Stimulated activated naive B cell treated with anti-CD40 and anti-IgM and Interleukin-4, amounts not matched to agents 10 μg/mL and 1 μg/mL and 100 μg/mL, for 72 hours (primary cell): ENCODE measurements at regions not wholly inside any gene's neighbourhood (a gene's known extent, or its start where the extent isn't known, plus 50 kb on each side); places are given as distances from the start of the nearest gene placed in this dataset.

Source experiments
- ATAC-seq, 2 donors: fragments of 150-1000 bp; cut with Tn5 transposase; replicated peaks; 2 replicates each; pipeline ENCODE4 v1.10.0; 2021; ENCODE audit warnings: moderate library complexity in 1 of 2
- DNase-seq: peaks from one replicate; pipeline ENCODE4 v3.0.0; 2021
- H3K27ac Mint-ChIP-seq: one replicate; pipeline ENCODE4 v1.8.0; 2022; ENCODE audit warnings: mild to moderate bottlenecking, mixed read lengths
- H3K27me3 Mint-ChIP-seq, 2 donors: one replicate each; pipeline ENCODE4 v1.8.0; 2022; ENCODE audit warnings: mixed read lengths in 2 of 2
- H3K36me3 Mint-ChIP-seq, 2 donors: one replicate each; pipeline ENCODE4 v1.8.0; 2022; ENCODE audit warnings: mixed read lengths in 2 of 2, mild to moderate bottlenecking in 1 of 2
- H3K4me1 Mint-ChIP-seq, 2 donors: one replicate each; pipeline ENCODE4 v1.8.0; 2022; ENCODE audit warnings: mixed read lengths in 2 of 2, mild to moderate bottlenecking in 1 of 2
- H3K4me3 Mint-ChIP-seq, 2 donors: one replicate each; pipeline ENCODE4 v1.8.0; 2022; ENCODE audit warnings: mild to moderate bottlenecking in 2 of 2, mixed read lengths in 2 of 2, moderate library complexity in 1 of 2
- H3K9me3 Mint-ChIP-seq, 2 donors: one replicate each; pipeline ENCODE4 v1.8.0; 2022; ENCODE audit warnings: mixed read lengths in 2 of 2, mild to moderate bottlenecking in 1 of 2

DNA sequence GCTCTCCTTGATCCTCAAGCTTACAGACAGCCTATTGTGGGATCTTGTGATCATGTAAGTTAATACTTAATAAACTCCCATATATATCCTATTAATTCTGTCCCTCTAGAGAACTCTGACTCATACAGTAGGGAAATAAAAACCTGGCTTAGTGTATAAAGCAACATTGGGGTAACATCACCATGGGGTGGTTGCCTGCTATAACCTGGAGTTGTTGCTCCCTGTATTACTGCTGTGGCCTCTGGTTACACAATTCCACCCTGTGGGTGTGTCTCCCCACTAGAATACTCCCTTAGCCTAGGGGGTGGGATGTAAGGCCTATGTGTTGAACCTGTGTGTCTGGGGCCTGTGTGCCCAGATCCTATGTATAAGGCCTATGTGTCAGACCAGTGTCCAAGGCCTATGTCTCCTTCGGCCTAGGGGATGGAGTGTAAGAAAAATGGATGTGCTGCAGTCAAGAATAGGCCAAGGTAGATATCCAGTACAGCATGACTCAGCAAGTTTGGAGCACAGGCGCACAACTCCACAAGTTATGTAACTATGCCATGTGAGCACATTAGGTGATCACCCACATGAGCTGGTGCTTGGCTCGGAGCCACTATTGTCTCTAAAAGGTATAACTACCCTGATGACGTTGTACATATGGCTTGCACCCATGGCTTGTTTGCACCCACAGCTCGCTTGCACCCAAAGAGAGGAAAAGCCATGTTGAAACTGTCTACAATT, 96.8 kb upstream of the C1orf21 start:
- no peak overlapping the region for H3K4me3 Mint-ChIP-seq

DNA sequence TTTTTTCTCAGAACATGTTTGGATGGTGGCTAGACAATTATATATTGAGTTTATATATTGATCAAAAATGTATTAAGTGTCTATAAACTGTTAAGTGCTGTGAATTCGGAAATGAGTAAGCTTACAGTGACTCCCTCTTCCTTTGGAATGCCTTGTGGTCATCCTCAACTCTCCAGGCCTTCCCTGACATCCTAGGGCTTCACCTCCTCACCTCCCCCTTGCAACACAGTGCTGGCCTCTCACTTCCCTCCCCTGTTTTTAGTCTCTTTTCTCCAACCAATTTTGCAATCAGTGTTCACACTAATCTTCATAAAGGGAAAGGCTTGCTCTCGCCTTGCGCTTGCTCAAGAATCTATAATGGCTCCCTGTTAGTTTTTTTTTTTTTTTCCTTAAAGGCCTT, 95.1 kb upstream of the C1orf21 start:
- Mint-ChIP-seq H3K4me3 (no peak overlapping the region), H3K27me3 (no peaks in the 10 kb centered on the region), H3K36me3 (no peaks in the 10 kb centered on the region), H3K27ac (no peak overlapping the region), H3K4me1 (peaks cover 0 to 1% of the 10 kb centered on the region in 2 donors), H3K9me3 (peaks cover 10 to 28% of the 10 kb centered on the region in 2 donors)
- no peak for ATAC-seq
- DNase-seq, result no peak

More for the DNA sequence above, 96.8 kb upstream of the C1orf21 start:
- Mint-ChIP-seq H3K36me3 (no peaks in the 10 kb centered on the region), H3K27ac (no peak overlapping the region), H3K27me3 (no peaks in the 10 kb centered on the region), H3K9me3 (peaks cover 10 to 29% of the 10 kb centered on the region in 2 donors), H3K4me1 (no peaks in the 10 kb centered on the region)
- no peak for ATAC-seq
- no peak for DNase-seq

DNA sequence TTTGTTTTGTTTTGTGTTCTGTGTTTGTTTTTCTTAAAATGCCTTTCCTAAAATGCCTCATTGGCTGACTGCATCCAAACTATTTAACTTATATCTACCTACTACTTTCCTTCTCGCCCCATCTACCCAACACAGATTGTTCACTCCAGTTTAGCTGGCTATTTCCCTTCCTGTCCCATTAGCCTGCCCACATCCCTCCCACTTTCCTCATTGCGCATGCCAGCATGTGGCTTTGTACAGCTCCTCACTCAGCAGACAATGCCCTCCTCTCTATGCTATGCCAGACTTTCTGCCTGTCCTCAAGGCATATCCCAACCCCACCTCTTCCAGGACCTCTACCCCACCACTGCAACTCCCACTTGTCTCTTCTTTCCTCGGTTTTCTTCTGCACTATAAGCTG, 94.7 kb upstream of the C1orf21 start:
- peaks cover 10 to 26% of the 10 kb centered on the region in 2 donors for H3K9me3 Mint-ChIP-seq
- peaks cover 0 to 2% of the 10 kb centered on the region in 2 donors for H3K4me1 Mint-ChIP-seq
- ATAC-seq, result no peak

DNA sequence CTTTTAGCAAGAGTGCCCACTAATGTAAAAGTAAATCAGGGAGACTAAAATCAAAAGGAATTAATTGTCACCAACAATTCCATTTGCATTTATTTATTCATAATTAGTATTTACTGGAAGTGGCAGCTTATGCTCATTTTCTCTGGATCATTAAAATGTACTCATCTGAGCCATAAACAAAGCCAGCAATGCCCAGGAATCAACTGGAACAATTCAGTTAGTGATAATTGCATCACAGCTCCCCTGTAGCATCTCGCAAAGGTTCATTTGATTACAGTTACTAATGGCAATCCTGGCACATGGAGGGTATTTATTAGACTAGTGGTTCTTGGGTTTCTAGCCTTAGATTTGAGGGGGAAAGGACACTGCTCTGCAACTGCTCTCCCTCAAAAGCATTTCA, 92.7 kb upstream of the C1orf21 start:
- H3K27ac Mint-ChIP-seq, result no peak overlapping the region
- DNase-seq (no peak), ATAC-seq (no peak)
- no peak overlapping the region for H3K4me3 Mint-ChIP-seq
- no peaks in the 10 kb centered on the region for H3K36me3 Mint-ChIP-seq
- no peaks in the 10 kb centered on the region for H3K27me3 Mint-ChIP-seq
- H3K9me3 Mint-ChIP-seq, result peaks cover 10 to 18% of the 10 kb centered on the region in 2 donors
- peaks cover 0 to 2% of the 10 kb centered on the region in 2 donors for H3K4me1 Mint-ChIP-seq

More for the DNA sequence above, 94.7 kb upstream of the C1orf21 start:
- Mint-ChIP-seq H3K36me3 (no peaks in the 10 kb centered on the region), H3K27ac (no peak overlapping the region), H3K27me3 (no peaks in the 10 kb centered on the region), H3K4me3 (no peak overlapping the region)
- no peak for DNase-seq

DNA sequence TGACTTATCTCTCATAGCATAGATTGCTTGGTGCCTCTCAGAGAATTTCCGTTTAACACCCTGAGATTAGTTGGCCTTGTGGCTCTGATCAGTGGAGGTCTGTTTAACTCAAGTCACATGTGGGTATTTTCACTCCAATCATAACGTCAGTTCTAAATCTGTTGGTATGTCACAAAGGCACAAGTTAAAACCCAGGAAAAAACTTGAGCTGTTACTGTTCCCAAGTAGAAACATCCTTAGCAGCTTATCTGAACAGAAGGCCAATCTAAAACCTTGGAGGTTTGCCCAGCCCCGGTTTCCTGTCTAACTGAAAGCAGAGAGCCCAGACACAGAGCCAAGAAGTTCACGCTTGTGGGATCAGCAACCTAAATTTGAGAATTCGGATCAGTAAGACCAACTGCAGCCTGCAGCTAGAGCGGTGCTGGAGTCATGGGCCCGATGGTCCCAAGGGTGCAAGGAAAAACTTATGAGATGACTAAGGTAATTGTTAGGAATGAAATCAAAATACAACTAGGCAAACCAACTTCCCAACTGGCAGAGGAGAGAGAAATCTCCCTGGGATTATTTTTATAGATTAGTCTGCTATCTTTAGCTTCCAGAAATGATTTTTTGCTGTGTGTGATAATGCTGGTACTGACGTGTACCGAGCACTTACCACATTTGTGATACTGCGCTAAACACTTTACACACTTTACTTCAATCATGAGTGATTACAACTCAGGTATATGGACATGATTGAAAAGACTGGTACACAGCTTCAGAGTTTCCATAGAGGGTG, 90.2 kb upstream of the C1orf21 start:
- H3K4me1 Mint-ChIP-seq, result peaks cover 0 to 2% of the 10 kb centered on the region in 2 donors
- peaks cover 5% of the 10 kb centered on the region in 2 donors for H3K9me3 Mint-ChIP-seq
- no peaks in the 10 kb centered on the region for H3K27me3 Mint-ChIP-seq
- no peak overlapping the region for H3K4me3 Mint-ChIP-seq
- H3K27ac Mint-ChIP-seq, result no peak overlapping the region
- ATAC-seq (no peak), DNase-seq (no peak)
- no peaks in the 10 kb centered on the region for H3K36me3 Mint-ChIP-seq

DNA sequence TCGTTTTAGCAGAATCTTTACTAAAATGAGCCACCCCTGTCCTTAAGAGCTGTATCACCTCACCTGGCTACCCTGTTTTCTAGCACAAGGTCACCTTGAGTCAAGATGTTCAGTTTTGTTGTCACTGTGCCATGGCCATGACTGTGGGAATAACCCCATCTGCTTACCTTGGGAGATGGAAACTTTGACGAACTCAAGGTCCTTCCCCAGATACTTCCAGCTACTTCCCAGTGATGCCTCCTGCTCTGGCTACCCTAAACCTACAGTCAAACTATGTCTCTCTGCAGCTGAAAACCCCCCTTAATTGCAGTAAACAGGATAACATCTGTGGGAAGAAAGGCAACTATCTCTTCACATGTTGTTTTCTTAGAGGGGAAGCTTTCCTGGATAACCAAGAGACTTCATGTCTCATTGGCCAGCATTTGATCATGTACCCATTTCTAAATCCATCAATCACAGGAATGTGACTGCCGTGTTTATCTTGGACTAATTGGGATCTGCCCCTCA, 89.5 kb upstream of the C1orf21 start:
- Mint-ChIP-seq H3K4me3 (no peak overlapping the region), H3K27me3 (no peaks in the 10 kb centered on the region), H3K9me3 (peaks cover under 1 to 2% of the 10 kb centered on the region in 2 donors), H3K27ac (no peak overlapping the region), H3K36me3 (no peaks in the 10 kb centered on the region), H3K4me1 (peaks cover 0 to 2% of the 10 kb centered on the region in 2 donors)
- no peak for ATAC-seq
- DNase-seq, result no peak

DNA sequence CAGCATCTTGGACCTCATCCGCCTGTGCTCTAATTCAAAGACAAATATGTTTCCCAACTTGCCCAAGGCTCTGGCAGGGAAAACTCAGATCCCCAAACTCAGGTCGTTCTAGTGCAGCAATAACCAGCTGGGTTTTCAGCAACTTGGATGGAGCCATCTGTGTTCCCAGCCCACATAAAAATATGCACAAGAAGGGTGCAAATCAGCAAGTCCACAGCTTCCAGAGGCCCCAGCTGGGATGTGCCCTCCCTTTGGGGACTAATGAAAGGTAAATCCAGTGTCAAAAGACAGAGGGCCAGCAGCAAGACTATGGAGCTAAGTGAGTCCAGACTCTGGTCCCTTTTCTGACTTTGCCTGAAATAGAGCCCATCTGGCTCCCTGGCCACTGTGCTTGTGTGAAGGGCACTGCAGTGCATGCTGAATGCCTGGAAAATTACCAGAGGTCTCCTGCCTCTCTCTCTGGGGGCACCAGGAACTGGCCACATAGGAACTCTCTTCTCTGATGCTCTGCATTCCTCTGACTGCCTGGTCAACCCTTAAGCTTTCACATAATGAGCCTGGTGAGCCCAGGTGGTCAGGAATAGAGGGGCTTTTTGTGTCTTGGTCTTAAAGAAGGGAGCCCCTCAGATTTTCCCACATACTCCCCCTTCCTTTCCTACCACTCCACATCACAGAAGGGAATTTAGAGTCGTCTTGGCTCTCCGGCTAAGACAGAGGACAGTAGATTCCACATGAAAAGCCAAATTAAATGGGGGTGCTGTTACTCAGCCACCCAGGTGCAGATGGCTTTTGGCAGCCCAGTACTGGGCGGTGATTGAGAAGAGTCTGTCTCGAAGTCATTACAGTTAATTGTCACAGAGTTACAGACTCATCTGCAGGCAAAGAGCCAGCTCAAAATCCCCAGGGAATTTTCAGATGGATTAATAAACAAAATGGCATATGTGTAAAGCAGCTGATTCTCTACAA, 88.1 kb upstream of the C1orf21 start:
- DNase-seq, result no peak
- Mint-ChIP-seq H3K4me1 (peaks cover 0 to 2% of the 10 kb centered on the region in 2 donors), H3K9me3 (peaks cover 3 to 5% of the 10 kb centered on the region in 2 donors), H3K27me3 (no peaks in the 10 kb centered on the region), H3K27ac (no peak overlapping the region), H3K36me3 (no peaks in the 10 kb centered on the region), H3K4me3 (no peak overlapping the region)
- no peak for ATAC-seq

DNA sequence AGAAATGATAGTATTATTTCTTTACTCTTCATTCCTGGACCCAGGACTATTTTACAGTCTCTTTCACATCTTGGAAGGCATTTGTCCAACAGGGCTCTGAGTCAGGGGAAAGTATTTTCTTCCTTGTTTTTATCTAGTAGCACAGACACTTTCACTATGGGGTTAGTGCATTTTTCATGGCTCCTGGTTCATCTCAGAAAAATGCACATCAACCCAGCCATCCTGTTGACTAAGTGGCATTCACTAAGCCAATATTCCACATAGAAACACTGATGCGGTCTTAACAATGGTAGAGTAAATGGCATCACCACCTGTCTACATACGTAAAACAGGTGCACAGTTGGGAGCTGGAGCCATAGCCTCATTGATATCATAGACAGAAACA, 87.4 kb upstream of the C1orf21 start:
- ATAC-seq, result no peak
- Mint-ChIP-seq H3K9me3 (peaks cover 5 to 7% of the 10 kb centered on the region in 2 donors), H3K27me3 (no peaks in the 10 kb centered on the region), H3K27ac (no peak overlapping the region), H3K4me3 (no peak overlapping the region), H3K4me1 (peaks cover 0 to 2% of the 10 kb centered on the region in 2 donors), H3K36me3 (no peaks in the 10 kb centered on the region)
- no peak for DNase-seq

DNA sequence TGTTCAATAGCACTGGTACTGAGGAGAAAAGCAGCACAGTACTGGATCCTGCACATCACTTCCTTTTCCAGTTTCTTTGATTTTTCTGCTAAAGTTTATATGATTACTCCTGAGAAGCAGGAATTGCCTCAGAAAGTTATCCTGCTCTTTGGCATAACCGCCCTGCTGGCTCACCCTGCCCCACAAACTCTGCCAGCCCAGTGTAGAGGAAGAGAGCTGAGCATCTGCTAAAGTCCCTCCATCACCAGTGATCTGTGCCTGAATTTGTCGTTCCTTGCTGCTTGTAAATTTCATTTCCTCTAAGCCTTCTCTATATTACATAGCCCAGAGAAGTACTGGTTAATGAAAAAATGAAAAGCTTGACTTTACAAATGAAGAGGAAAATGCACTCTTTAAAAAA, 87.0 kb upstream of the C1orf21 start:
- H3K9me3 Mint-ChIP-seq, result peaks cover 7 to 8% of the 10 kb centered on the region in 2 donors
- no peaks in the 10 kb centered on the region for H3K27me3 Mint-ChIP-seq
- ATAC-seq, result no peak
- no peak for DNase-seq
- H3K4me1 Mint-ChIP-seq, result peaks cover 0 to 2% of the 10 kb centered on the region in 2 donors
- no peak overlapping the region for H3K27ac Mint-ChIP-seq
- H3K4me3 Mint-ChIP-seq, result no peak overlapping the region
- H3K36me3 Mint-ChIP-seq, result no peaks in the 10 kb centered on the region

DNA sequence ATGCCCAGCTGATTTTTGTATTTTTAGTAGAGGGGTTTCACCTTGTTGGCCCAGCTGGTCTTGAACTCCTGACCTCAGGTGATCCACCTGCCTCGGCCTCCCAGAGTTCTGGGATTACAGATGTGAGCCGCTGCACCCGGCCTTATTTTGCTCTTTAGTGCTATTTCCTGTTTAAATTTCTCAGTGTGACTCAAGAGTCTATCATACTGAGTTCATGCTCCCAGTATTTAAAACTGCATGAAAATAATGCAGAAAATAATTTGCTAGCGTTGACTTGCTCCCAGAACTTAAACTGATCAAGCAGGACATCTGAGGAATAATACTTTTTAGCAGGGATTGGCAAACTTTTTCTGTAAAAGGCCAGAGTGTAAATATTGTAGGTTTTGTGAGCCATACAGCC, 86.4 kb upstream of the C1orf21 start:
- H3K4me3 Mint-ChIP-seq, result no peak overlapping the region
- no peak for ATAC-seq
- no peaks in the 10 kb centered on the region for H3K36me3 Mint-ChIP-seq
- H3K27ac Mint-ChIP-seq, result no peak overlapping the region
- DNase-seq, result no peak
- H3K27me3 Mint-ChIP-seq, result no peaks in the 10 kb centered on the region
- H3K4me1 Mint-ChIP-seq, result peaks cover 0 to 2% of the 10 kb centered on the region in 2 donors
- peaks cover 7 to 8% of the 10 kb centered on the region in 2 donors for H3K9me3 Mint-ChIP-seq

DNA sequence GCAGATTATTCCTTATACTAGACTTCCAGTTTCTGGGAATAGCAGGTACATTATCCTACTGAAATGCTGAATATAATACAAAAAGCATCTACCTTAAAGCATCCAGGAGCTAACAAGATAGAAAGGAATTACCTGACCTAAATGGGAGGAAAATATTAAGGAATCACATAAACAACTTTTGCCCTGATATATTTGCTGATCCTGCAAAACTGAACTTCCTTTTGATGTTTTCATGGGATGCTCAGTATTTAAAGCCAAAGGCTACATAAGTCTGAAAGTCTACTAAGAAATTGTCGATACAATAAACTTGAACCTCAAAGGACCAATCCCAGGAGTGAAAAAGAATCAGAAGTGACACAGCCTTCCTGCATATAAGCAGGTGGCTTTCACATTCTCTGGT, 85.6 kb upstream of the C1orf21 start:
- H3K27ac Mint-ChIP-seq, result no peak overlapping the region
- H3K4me3 Mint-ChIP-seq, result no peak overlapping the region
- no peak for DNase-seq
- H3K36me3 Mint-ChIP-seq, result no peaks in the 10 kb centered on the region
- no peaks in the 10 kb centered on the region for H3K27me3 Mint-ChIP-seq
- ATAC-seq, result no peak
- peaks cover 7 to 8% of the 10 kb centered on the region in 2 donors for H3K9me3 Mint-ChIP-seq
- peaks cover 0 to 2% of the 10 kb centered on the region in 2 donors for H3K4me1 Mint-ChIP-seq

DNA sequence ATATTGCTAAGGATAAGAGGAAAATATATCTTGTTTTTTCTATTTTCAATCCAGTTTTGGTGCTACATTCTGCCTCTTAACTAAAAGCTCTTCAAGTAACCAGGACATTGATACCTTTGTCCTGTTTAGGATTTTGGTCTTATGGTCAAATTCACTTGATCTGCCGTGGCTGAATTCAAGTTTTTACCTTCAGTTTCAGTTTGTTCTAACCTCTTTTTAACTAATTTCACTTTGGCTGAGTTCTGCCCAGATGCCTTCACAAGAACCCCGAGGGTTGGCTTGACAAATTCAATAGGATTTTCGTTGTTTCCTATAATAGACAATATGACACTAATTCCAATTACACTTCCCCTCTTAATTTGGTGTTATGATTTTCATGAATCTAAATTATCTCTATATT, 84.5 kb upstream of the C1orf21 start:
- Mint-ChIP-seq H3K36me3 (no peaks in the 10 kb centered on the region), H3K27ac (no peak overlapping the region), H3K9me3 (peaks cover 7 to 8% of the 10 kb centered on the region in 2 donors), H3K27me3 (no peaks in the 10 kb centered on the region), H3K4me3 (no peak overlapping the region), H3K4me1 (no peaks in the 10 kb centered on the region)
- DNase-seq, result no peak
- ATAC-seq, result no peak

DNA sequence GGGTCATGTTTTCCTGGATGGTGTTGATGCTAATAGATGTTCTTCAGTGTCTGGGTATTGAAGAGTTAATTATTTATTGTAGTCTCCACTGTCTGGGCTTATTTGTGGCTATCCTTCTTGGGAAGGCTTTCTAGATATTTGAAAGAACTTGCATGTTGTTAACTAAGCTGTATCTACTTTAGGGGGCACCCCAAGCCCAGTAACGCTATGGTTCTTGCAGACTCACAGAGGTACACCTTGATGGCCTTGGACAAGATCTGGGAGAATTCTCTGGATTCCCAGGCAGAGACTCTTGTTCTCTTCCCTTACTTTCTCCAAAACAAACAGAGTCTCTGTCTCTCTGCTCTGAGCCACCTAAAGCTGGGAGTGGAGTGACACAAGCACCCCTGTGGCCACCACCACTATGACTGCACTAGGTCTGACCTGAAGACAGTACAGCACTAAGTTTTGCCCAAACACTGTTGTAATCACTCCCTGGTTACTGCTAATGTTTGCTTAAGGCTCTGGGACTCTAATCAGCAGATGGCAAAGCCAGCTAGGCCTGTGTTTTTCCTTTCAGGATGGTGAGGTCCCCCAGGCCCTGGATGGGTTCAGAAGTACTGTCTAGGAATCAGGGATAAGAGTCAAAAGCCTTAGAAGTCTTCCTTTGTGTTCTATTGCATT, 76.5 kb upstream of the C1orf21 start:
- H3K36me3 Mint-ChIP-seq, result no peaks in the 10 kb centered on the region
- no peak overlapping the region for H3K27ac Mint-ChIP-seq
- ATAC-seq, result no peak
- no peak overlapping the region for H3K4me3 Mint-ChIP-seq
- H3K9me3 Mint-ChIP-seq, result peaks cover 0 to 4% of the 10 kb centered on the region in 2 donors
- no peaks in the 10 kb centered on the region for H3K4me1 Mint-ChIP-seq
- peaks cover 4 to 7% of the 10 kb centered on the region in 2 donors for H3K27me3 Mint-ChIP-seq
- DNase-seq, result no peak
